ENCODE measurements at regions not wholly inside any gene's neighbourhood (a gene's known extent, or its start where the extent isn't known, plus 50 kb on each side); places are given as distances from the start of the nearest gene placed in this dataset.
"Not testable (repeated sequence)": the region's sequence is repeated elsewhere in the genome, so short reads cannot be mapped to it uniquely, and the experiment has no call there.

DNA sequence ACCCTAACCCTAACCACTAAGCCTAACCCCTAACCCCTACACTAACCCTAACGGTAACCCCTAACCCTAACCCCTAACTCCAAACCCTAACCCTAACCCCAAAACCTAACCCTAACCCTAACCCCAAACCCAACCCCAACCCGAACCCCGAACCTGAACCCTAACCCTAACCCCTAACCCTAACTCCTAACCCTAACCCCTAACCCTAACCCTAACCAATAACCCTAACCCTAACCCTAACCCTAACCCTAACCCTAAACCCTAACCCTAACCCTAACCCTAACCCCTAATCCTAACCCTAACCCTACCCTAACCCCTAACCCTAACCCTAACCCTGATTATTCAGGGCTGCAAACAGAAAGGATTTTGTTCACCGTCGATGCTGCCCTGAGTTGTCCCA is 144.6 kb upstream of the DUSP22 start:
- H3K4me1 ChIP-seq (ENCODE audit: insufficient read depth, low read length, poor library complexity, severe bottlenecking); H3K9me3 ChIP-seq (ENCODE audit: low read depth, low read length, poor library complexity, severe bottlenecking); H3K27me3 ChIP-seq (replicated peaks; ENCODE audit: insufficient read depth, low read depth, low read length, poor library complexity); BruUV-seq (replicated peaks); H3K36me3 ChIP-seq (ENCODE audit: insufficient read depth, low read length, poor library complexity, severe bottlenecking); POLR2A ChIA-PET (ENCODE audit: low non-redundant PET); intact Hi-C loops (cut with micrococcal nuclease; ENCODE audit: unreplicated experiment); DNase-seq (ENCODE audit: low spot score); CTCF ChIA-PET; H3K4me3 ChIP-seq (ENCODE audit: low read depth, low read length, poor library complexity, severe bottlenecking); H3K27ac ChIP-seq (ENCODE audit: low read depth, low read length, poor library complexity, severe bottlenecking): not testable (repeated sequence)

GRCh38 chr6:148051-148984 is 144.0 kb upstream of the DUSP22 start:
- H3K4me3 ChIP-seq (ENCODE audit: low read depth, low read length, poor library complexity, severe bottlenecking); H3K9me3 ChIP-seq (ENCODE audit: low read depth, low read length, poor library complexity, severe bottlenecking); H3K27ac ChIP-seq (ENCODE audit: low read depth, low read length, poor library complexity, severe bottlenecking); H3K4me1 ChIP-seq (ENCODE audit: insufficient read depth, low read length, poor library complexity, severe bottlenecking); POLR2A ChIA-PET (ENCODE audit: low non-redundant PET); H3K36me3 ChIP-seq (ENCODE audit: insufficient read depth, low read length, poor library complexity, severe bottlenecking); BruUV-seq (replicated peaks); H3K27me3 ChIP-seq (replicated peaks; ENCODE audit: insufficient read depth, low read depth, low read length, poor library complexity); intact Hi-C loops (cut with micrococcal nuclease; ENCODE audit: unreplicated experiment); CTCF ChIA-PET: not testable (repeated sequence)
- peak; percentile 66 for DNase-seq (ENCODE audit: low spot score)
- TF ChIP-seq, protein P1, sequence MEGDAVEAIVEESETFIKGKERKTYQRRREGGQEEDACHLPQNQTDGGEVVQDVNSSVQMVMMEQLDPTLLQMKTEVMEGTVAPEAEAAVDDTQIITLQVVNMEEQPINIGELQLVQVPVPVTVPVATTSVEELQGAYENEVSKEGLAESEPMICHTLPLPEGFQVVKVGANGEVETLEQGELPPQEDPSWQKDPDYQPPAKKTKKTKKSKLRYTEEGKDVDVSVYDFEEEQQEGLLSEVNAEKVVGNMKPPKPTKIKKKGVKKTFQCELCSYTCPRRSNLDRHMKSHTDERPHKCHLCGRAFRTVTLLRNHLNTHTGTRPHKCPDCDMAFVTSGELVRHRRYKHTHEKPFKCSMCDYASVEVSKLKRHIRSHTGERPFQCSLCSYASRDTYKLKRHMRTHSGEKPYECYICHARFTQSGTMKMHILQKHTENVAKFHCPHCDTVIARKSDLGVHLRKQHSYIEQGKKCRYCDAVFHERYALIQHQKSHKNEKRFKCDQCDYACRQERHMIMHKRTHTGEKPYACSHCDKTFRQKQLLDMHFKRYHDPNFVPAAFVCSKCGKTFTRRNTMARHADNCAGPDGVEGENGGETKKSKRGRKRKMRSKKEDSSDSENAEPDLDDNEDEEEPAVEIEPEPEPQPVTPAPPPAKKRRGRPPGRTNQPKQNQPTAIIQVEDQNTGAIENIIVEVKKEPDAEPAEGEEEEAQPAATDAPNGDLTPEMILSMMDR (conservative IDR thresholded peaks at IDR 0.05; ENCODE audit: low read depth, low read length): peak; percentile 58

DNA sequence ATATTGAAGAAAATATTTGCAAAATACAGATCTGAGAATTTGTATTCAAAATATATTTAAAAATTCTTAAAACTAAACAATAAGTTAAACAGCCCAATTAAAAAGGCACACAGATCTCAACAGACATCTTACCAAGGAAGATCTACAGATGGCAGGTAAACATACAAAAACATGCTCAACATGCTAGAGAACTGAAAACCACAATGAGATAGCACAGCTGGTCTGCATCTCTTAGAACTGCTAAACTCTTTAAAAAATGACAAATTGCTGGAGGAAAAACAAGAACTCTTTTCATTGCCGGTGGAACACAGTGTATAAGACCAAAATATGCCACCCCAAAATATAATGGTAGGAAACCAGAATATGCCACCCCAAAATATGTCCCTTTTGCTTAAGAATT is 142.1 kb upstream of the DUSP22 start:
- H3K4me3 ChIP-seq (ENCODE audit: low read depth, low read length, poor library complexity, severe bottlenecking); H3K36me3 ChIP-seq (ENCODE audit: insufficient read depth, low read length, poor library complexity, severe bottlenecking); CTCF ChIA-PET; intact Hi-C loops (cut with micrococcal nuclease; ENCODE audit: unreplicated experiment); H3K27me3 ChIP-seq (replicated peaks; ENCODE audit: insufficient read depth, low read depth, low read length, poor library complexity); H3K27ac ChIP-seq (ENCODE audit: low read depth, low read length, poor library complexity, severe bottlenecking); DNase-seq (ENCODE audit: low spot score); H3K9me3 ChIP-seq (ENCODE audit: low read depth, low read length, poor library complexity, severe bottlenecking); BruUV-seq (replicated peaks); H3K4me1 ChIP-seq (ENCODE audit: insufficient read depth, low read length, poor library complexity, severe bottlenecking); POLR2A ChIA-PET (ENCODE audit: low non-redundant PET): not testable (repeated sequence)

DNA sequence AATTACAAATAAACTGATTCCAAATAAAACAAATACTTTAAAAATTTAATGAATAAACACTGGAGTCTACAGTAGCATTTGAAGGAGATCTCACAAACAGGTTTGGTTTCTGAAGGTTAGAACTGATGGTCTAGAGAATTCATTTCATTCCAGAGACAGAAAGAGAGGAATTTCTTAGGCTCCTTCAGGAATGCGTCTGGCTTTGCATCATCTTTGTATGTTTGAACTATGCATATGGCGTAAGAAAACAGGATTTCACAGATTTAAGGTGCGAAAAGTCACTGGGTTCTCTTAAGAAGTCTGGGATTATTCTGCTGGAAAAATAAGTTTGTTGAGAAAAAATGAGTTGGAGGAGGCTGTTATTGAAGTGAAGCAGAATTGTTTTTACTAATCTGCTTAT is 139.9 kb upstream of the DUSP22 start:
- BruUV-seq (replicated peaks); H3K4me1 ChIP-seq (ENCODE audit: insufficient read depth, low read length, poor library complexity, severe bottlenecking); intact Hi-C loops (cut with micrococcal nuclease; ENCODE audit: unreplicated experiment); DNase-seq (ENCODE audit: low spot score); H3K4me3 ChIP-seq (ENCODE audit: low read depth, low read length, poor library complexity, severe bottlenecking); H3K27ac ChIP-seq (ENCODE audit: low read depth, low read length, poor library complexity, severe bottlenecking); POLR2A ChIA-PET (ENCODE audit: low non-redundant PET); H3K27me3 ChIP-seq (replicated peaks; ENCODE audit: insufficient read depth, low read depth, low read length, poor library complexity); H3K36me3 ChIP-seq (ENCODE audit: insufficient read depth, low read length, poor library complexity, severe bottlenecking); CTCF ChIA-PET; H3K9me3 ChIP-seq (ENCODE audit: low read depth, low read length, poor library complexity, severe bottlenecking): not testable (repeated sequence)

DNA sequence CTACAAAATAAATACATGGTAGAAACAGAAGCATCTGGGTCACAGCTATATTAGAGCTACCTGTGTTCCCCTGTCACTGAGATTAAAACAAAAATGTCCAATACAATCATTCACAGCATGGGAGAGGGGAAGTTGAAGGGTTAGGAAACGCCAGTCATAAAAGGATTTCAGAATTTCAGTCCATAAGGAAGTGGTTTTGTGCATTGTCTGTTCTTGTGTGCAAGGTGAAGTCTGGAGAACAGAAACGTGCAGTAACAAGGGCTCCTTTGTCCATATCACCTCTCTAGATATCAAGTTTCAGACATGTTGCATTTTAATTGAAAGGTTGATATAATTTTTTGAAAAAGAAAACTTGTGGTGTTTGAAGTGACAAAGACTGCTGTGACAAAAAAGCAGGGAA is 139.3 kb upstream of the DUSP22 start:
- H3K4me1 ChIP-seq (ENCODE audit: insufficient read depth, low read length, poor library complexity, severe bottlenecking); DNase-seq (ENCODE audit: low spot score); H3K27ac ChIP-seq (ENCODE audit: low read depth, low read length, poor library complexity, severe bottlenecking); H3K4me3 ChIP-seq (ENCODE audit: low read depth, low read length, poor library complexity, severe bottlenecking); H3K9me3 ChIP-seq (ENCODE audit: low read depth, low read length, poor library complexity, severe bottlenecking); BruUV-seq (replicated peaks); H3K27me3 ChIP-seq (replicated peaks; ENCODE audit: insufficient read depth, low read depth, low read length, poor library complexity); CTCF ChIA-PET; intact Hi-C loops (cut with micrococcal nuclease; ENCODE audit: unreplicated experiment); POLR2A ChIA-PET (ENCODE audit: low non-redundant PET); H3K36me3 ChIP-seq (ENCODE audit: insufficient read depth, low read length, poor library complexity, severe bottlenecking): not testable (repeated sequence)

- H3K27me3 ChIP-seq (replicated peaks; ENCODE audit: insufficient read depth, low read depth, low read length, poor library complexity); BruUV-seq (replicated peaks); H3K27ac ChIP-seq (ENCODE audit: low read depth, low read length, poor library complexity, severe bottlenecking); H3K4me1 ChIP-seq (ENCODE audit: insufficient read depth, low read length, poor library complexity, severe bottlenecking); H3K9me3 ChIP-seq (ENCODE audit: low read depth, low read length, poor library complexity, severe bottlenecking); intact Hi-C loops (cut with micrococcal nuclease; ENCODE audit: unreplicated experiment); H3K4me3 ChIP-seq (ENCODE audit: low read depth, low read length, poor library complexity, severe bottlenecking); H3K36me3 ChIP-seq (ENCODE audit: insufficient read depth, low read length, poor library complexity, severe bottlenecking); CTCF ChIA-PET; DNase-seq (ENCODE audit: low spot score); POLR2A ChIA-PET (ENCODE audit: low non-redundant PET): not testable (repeated sequence)
Measured at GRCh38 chr6:153867-154266, 138.4 kb upstream of the DUSP22 start.

GRCh38 chr6:154321-155092 is 137.8 kb upstream of the DUSP22 start:
- DNase-seq (ENCODE audit: low spot score); intact Hi-C loops (cut with micrococcal nuclease; ENCODE audit: unreplicated experiment): not testable (repeated sequence)

More at GRCh38 chr6:154321-155092, 137.8 kb upstream of the DUSP22 start:
- CTCF ChIA-PET; H3K27ac ChIP-seq (ENCODE audit: low read depth, low read length, poor library complexity, severe bottlenecking); H3K27me3 ChIP-seq (replicated peaks; ENCODE audit: insufficient read depth, low read depth, low read length, poor library complexity); H3K9me3 ChIP-seq (ENCODE audit: low read depth, low read length, poor library complexity, severe bottlenecking); H3K4me1 ChIP-seq (ENCODE audit: insufficient read depth, low read length, poor library complexity, severe bottlenecking); H3K4me3 ChIP-seq (ENCODE audit: low read depth, low read length, poor library complexity, severe bottlenecking); H3K36me3 ChIP-seq (ENCODE audit: insufficient read depth, low read length, poor library complexity, severe bottlenecking); BruUV-seq (replicated peaks); POLR2A ChIA-PET (ENCODE audit: low non-redundant PET): not testable (repeated sequence)

All from A673 (cell line).